K562 (cell line): ENCODE measurements at regions not wholly inside any gene's neighbourhood (a gene's known extent, or its start where the extent isn't known, plus 50 kb on each side); places are given as distances from the start of the nearest gene placed in this dataset.

Source experiments
- CBFA2T2 ChIP-seq: fragments of 450-650 bp; conservative IDR thresholded peaks from 2 replicates; pipeline ENCODE4 v1.6.1; 2017; ENCODE audit warnings: mild to moderate bottlenecking
- CHD4 ChIP-seq: fragments of 200-600 bp; sonication (generic); IDR thresholded peaks from 3 replicates; pipeline ENCODE4 v1.6.1; 2012; ENCODE audit warnings: low read depth, mild to moderate bottlenecking, mixed read lengths, low read length, inconsistent platforms; ENCODE audit not compliant: insufficient read depth, insufficient replicate concordance, poor library complexity, severe bottlenecking
- CREB3L1 ChIP-seq: fragments of 450-650 bp; IDR thresholded peaks from 2 replicates; pipeline ENCODE4 v1.6.1; 2014; ENCODE audit warnings: low read depth, mild to moderate bottlenecking, moderate library complexity, borderline replicate concordance
- CREM ChIP-seq: IDR thresholded peaks from 2 replicates; pipeline ENCODE4 v1.6.1; 2014; ENCODE audit warnings: antibody characterized with exemption, low read depth
- FOXP4 ChIP-seq: sonication (generic); formaldehyde crosslinking; IDR thresholded peaks from 2 replicates; pipeline ENCODE4 v1.8.0; 2022; ENCODE audit warnings: mild to moderate bottlenecking, missing genetic modification reagents, borderline replicate concordance
- HDAC3 ChIP-seq: fragments of 450-650 bp; IDR thresholded peaks from 2 replicates; pipeline ENCODE4 v1.6.1; 2018; ENCODE audit warnings: borderline replicate concordance, mild to moderate bottlenecking, moderate library complexity; ENCODE audit not compliant: partially characterized antibody
- KDM1A ChIP-seq, 2 experiments: fragments of 450-650 bp; IDR thresholded peaks; 2 replicates each; pipeline ENCODE4 v1.6.1; 2016; ENCODE audit warnings: mild to moderate bottlenecking in 2 of 2
- NCOR1 ChIP-seq: fragments of 450-650 bp; IDR thresholded peaks from 2 replicates; pipeline ENCODE4 v1.6.1; 2016; ENCODE audit warnings: mild to moderate bottlenecking, moderate library complexity
- NFE2 ChIP-seq: IDR thresholded peaks from 2 replicates; pipeline ENCODE4 v1.6.1; 2014; ENCODE audit warnings: antibody characterized with exemption, low read depth
- NFIC ChIP-seq: fragments of 450-650 bp; IDR thresholded peaks from 2 replicates; pipeline ENCODE4 v1.6.1; 2017; ENCODE audit warnings: mild to moderate bottlenecking, inconsistent platforms
- NR2C1 ChIP-seq, 2 experiments: fragments of 450-650 bp; IDR thresholded peaks; 2 replicates each; pipeline ENCODE4 v1.6.1; 2017; ENCODE audit warnings: mild to moderate bottlenecking in 2 of 2, antibody characterized with exemption in 1 of 2, inconsistent platforms in 1 of 2, missing compliant biosample characterization in 1 of 2, missing genetic modification characterization in 1 of 2
- NUFIP1 ChIP-seq: fragments of 450-650 bp; IDR thresholded peaks from 2 replicates; pipeline ENCODE4 v1.6.1; 2018; ENCODE audit not compliant: partially characterized antibody
- POLR2G ChIP-seq: fragments of 200-400 bp; formaldehyde crosslinking; IDR thresholded peaks from 2 replicates; pipeline ENCODE4 v1.6.1; 2017; ENCODE audit warnings: low read depth, mild to moderate bottlenecking, antibody characterized with exemption, low read length, moderate library complexity
- RFX1 ChIP-seq: fragments of 450-650 bp; IDR thresholded peaks from 2 replicates; pipeline ENCODE4 v1.6.1; 2016; ENCODE audit warnings: mild to moderate bottlenecking, moderate library complexity
- SMARCA4 ChIP-seq: fragments of 450-650 bp; IDR thresholded peaks from 2 replicates; pipeline ENCODE4 v1.6.1; 2016
- SMARCE1 ChIP-seq: fragments of 450-650 bp; IDR thresholded peaks from 2 replicates; pipeline ENCODE4 v1.7.1; 2016; ENCODE audit warnings: mild to moderate bottlenecking
- STAT6 ChIP-seq: sonication (generic); formaldehyde crosslinking; IDR thresholded peaks from 2 replicates; pipeline ENCODE4 v1.8.1; 2023; ENCODE audit warnings: mild to moderate bottlenecking, missing genetic modification reagents
- TCF7 ChIP-seq: sonication (generic); IDR thresholded peaks from 2 replicates; pipeline ENCODE4 v1.6.1; 2016; ENCODE audit warnings: antibody characterized with exemption, borderline replicate concordance
- TEAD4 ChIP-seq, 2 experiments: sonication (generic) in 1 of 2; formaldehyde crosslinking in 1 of 2; IDR thresholded peaks; 2 replicates each; pipeline versions ENCODE4 v1.6.1 to v1.8.0; 2012 to 2022; ENCODE audit warnings: borderline replicate concordance in 1 of 2, inconsistent platforms in 1 of 2, low read length in 1 of 2, mild to moderate bottlenecking in 1 of 2, missing genetic modification reagents in 1 of 2
- ZNF395 ChIP-seq: fragments of 200-800 bp; sonication (Bioruptor generic); IDR thresholded peaks from 2 replicates; pipeline ENCODE4 v1.6.1; 2017; ENCODE audit warnings: missing genetic modification characterization, missing compliant biosample characterization

- TF ChIP-seq FOXP4 (no peak), STAT6 (CRISPR knock-in tag) (no peak), NCOR1 (peak; percentile 67), SMARCA4 (peak; percentile 59), CREB3L1 (no peak), TEAD4 (IDR thresholded peaks at IDR 0.05; ENCODE audit: low read length) (peak; percentile 61), TEAD4 (CRISPR knock-in tag; IDR thresholded peaks at IDR 0.05; ENCODE audit: borderline replicate concordance) (no peak), NUFIP1 (no peak), NFIC (peak; percentile 57; the same call in 1 of the 2 replicates), TCF7 (no peak), CBFA2T2 (peak; percentile 75), CREM (peak; percentile 35; the same call in 1 of the 2 replicates), ZNF395 (CRISPR knock-in tag) (no peak), NR2C1 (IDR thresholded peaks at IDR 0.05) (no peak), NR2C1 (tag; IDR thresholded peaks at IDR 0.05) (0 out of 2 replicates have a peak, but pooled peaks have one; percentile 3), NFE2 (peak; percentile 83), SMARCE1 (peak; percentile 45; the same call in 1 of the 2 replicates), CHD4 (no peak), KDM1A (IDR thresholded peaks at IDR 0.05) (peak; percentile 64 to 75), RFX1 (no peak), HDAC3 (peak; percentile 18), POLR2G (no peak)
Measured at GRCh38 chr1:65083263-65083896, 64.6 kb upstream of the AK4 start (continued).
